ENCODE measurements at regions not wholly inside any gene's neighbourhood (a gene's known extent, or its start where the extent isn't known, plus 50 kb on each side); places are given as distances from the start of the nearest gene placed in this dataset.

DNA sequence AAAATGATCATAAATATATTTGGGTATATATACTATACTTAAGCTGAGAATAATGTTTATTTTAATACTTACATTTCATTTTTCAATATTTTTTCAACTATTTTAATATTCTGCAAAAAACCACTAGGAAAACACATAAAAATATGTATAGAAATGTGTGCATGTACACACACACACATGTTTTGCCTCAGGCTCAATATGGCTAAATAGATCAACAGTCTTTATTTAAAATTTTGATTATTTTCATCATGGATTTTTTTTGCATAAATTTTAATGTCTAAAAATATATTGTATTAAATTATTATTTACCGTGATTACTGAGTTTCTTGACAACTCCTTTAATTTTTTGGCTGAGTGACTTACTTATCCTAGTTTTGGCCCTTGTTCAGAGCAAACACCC is 846.5 kb downstream of the DHX35 start:
- TF ChIP-seq, protein P1, sequence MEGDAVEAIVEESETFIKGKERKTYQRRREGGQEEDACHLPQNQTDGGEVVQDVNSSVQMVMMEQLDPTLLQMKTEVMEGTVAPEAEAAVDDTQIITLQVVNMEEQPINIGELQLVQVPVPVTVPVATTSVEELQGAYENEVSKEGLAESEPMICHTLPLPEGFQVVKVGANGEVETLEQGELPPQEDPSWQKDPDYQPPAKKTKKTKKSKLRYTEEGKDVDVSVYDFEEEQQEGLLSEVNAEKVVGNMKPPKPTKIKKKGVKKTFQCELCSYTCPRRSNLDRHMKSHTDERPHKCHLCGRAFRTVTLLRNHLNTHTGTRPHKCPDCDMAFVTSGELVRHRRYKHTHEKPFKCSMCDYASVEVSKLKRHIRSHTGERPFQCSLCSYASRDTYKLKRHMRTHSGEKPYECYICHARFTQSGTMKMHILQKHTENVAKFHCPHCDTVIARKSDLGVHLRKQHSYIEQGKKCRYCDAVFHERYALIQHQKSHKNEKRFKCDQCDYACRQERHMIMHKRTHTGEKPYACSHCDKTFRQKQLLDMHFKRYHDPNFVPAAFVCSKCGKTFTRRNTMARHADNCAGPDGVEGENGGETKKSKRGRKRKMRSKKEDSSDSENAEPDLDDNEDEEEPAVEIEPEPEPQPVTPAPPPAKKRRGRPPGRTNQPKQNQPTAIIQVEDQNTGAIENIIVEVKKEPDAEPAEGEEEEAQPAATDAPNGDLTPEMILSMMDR (conservative IDR thresholded peaks at IDR 0.05 in 1 of 2, IDR thresholded peaks at IDR 0.05 in 1 of 2; ENCODE audit: extremely low read depth in 1 of 2, insufficient read depth in 1 of 2, low read depth in 1 of 2, low read length in 2 of 2): no peak
- TF ChIP-seq EZH2 (IDR thresholded peaks at IDR 0.05; ENCODE audit: borderline replicate concordance, low read length): no peak
